ENCODE measurements at regions not wholly inside any gene's neighbourhood (a gene's known extent, or its start where the extent isn't known, plus 50 kb on each side); places are given as distances from the start of the nearest gene placed in this dataset.

- H3K27ac ChIP-seq = no peak overlapping the region
Observed at GRCh38 chrX:39946822-39947221, 150.9 kb downstream of the BCOR start.

DNA sequence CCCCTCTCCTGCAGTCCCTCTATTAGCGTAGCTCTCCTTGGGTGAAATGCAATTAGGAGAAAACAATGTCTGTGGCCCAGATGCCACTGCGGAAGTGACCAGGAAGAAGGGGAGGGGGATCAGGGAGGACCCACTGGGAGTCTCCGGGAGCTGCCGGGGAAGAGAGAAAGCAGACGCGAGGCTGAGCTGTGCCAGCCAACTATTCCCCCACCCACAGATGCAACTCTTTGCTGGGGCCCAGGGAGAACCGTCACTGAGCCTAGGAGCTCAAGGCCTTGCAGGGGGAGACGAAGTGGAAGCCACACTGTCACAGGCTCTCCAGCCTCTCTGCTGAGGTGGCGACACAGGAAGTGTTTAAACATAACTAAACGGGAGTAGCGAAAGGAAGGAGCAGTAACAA is 149.2 kb downstream of the BCOR start:
- H3K27ac ChIP-seq = no peak overlapping the region
- DNase-seq (ENCODE audit: low read depth, low spot score) = no peak

More at GRCh38 chrX:39946822-39947221, 150.9 kb downstream of the BCOR start:
- DNase-seq (ENCODE audit: low read depth, low spot score) = no peak

DNA sequence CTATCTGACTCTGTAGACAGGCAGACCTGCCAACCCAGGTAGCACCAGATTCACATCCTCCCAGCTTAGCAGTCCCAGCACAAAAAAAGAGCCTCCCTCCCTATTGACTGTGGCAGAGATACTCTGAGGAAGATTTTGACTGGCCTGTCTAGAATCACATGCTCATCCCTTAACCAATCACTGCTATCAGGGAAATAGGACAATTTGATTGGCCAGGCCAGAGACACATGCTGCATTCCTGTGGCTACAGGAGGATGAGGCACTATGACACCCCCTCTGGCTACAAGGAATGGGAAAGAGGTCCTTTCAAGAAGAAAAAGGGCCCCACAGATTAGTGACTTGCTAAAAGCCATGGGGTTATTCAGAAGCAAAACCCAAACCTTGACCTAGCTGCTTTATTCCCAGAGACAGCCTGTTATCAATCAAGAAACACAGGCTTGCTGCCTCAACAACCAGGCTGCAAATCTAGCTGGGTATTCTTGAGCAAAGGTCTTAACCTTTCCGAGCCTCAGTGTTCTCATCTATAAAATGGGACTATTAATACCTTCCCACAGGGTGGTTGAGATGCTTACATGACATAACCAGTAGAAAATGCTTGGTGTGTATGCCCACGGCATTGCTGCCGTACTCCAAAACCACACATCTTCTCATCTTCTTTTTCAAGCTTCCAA is 147.6 kb downstream of the BCOR start:
- DNase-seq (ENCODE audit: low read depth, low spot score) = no peak
- no peak overlapping the region for H3K27ac ChIP-seq

- no peak for DNase-seq (ENCODE audit: low read depth, low spot score)
- no peak overlapping the region for H3K27ac ChIP-seq
Observed at GRCh38 chrX:39952989-39953388, 144.8 kb downstream of the BCOR start.

DNA sequence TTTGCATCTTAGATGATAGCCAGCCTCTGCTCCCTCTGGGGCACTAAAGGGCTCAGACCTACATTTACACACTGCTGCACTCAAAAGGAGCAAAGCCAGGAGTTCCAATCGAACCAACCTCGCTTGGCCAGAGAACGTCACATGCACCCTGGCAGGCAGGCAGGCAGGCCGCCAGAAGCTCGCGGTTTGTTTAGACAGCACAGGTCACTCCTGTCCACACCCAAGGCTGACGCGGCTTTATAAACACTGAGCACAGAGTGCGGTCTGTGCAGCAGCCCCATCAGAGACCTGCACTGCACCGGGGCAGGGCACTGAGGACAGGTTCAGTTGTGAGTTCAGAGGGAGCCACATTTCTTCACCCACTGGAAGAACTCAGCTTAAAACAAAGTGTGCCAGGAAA is 143.9 kb downstream of the BCOR start:
- DNase-seq (ENCODE audit: low read depth, low spot score) = peak; percentile 67
- peak overlapping the region; percentile 49 for H3K27ac ChIP-seq

- peak overlapping the region; percentile 49 for H3K27ac ChIP-seq
- no peak for DNase-seq (ENCODE audit: low read depth, low spot score)
Observed at GRCh38 chrX:39954851-39955250, 142.9 kb downstream of the BCOR start.

DNA sequence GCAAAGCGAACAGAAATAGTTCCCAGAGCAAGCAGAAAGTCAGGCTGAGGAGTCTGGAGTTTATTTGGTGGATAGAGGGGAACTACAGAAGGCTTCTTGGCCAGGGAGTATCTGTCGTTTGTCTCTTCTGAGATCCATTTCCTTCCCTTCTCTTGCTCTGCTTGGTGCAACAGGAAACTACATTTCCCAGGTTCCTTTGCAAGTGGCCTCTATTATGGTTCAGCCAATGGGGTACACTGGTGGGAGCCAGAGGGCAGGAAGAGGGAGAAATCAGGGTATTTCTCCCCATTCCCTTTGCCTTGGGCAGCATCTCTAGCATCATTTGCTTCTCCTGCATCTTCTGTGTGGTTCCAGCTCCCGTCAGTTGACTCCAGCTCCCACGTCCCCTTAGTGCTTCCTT is 142.1 kb downstream of the BCOR start:
- DNase-seq (ENCODE audit: low read depth, low spot score) = no peak
- peak overlapping the region; percentile 49 for H3K27ac ChIP-seq

- DNase-seq (ENCODE audit: low read depth, low spot score) = no peak
- no peak overlapping the region for H3K27ac ChIP-seq
Observed at GRCh38 chrX:39956803-39957394, 140.9 kb downstream of the BCOR start.

- no peak for DNase-seq (ENCODE audit: low read depth, low spot score)
- H3K27ac ChIP-seq = peak overlapping the region; percentile 15
Observed at GRCh38 chrX:39957816-39958566, 139.8 kb downstream of the BCOR start.

GRCh38 chrX:39958850-39959249 is 138.9 kb downstream of the BCOR start:
- DNase-seq (ENCODE audit: low read depth, low spot score) = no peak
- H3K27ac ChIP-seq = no peak overlapping the region

DNA sequence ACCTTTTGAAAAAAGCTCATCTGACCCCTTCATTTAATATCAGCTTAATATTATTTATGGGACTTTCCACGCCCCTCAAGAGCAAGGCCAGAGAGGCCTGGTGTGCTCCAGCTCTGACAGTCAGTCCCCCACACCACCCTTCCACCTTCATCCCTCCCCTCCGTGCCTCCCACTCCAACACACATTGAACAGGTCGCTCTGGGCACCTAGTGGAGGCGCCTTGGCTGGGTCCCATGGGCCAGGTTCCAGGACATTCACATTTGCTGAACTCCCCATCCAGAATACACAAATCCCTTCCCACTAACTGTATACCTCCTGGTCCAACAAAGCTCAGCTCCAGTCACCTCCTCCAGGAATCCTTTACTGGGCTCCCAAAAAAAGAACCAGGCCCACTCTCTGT is 137.5 kb downstream of the BCOR start:
- no peak for DNase-seq (ENCODE audit: low read depth, low spot score)

DNA sequence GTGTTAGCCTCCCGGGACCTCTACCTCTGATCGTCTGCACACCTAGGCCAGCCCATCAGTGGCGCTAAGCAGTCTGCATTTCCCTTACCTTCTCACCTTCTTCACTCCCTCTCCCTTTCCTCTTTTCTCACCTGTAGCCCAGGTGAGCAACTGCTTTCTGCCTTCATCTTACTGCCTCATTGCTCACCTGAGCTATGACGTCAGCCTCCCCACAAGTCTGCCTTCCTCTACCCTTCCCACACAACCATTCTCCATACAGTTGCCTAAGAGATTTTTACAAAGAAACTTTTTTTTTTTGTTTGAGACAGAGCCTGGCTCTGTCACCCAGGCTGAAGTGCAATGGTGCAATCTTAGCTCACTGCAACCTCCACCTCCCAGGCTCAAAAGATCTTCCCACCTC is 136.3 kb downstream of the BCOR start:
- H3K27ac ChIP-seq = no peak overlapping the region
- DNase-seq (ENCODE audit: low read depth, low spot score) = no peak

More for the DNA sequence above, 137.5 kb downstream of the BCOR start:
- H3K27ac ChIP-seq = no peak overlapping the region

GRCh38 chrX:39965051-39965573 is 132.6 kb downstream of the BCOR start:
- no peak for DNase-seq (ENCODE audit: low read depth, low spot score)
- no peak overlapping the region for H3K27ac ChIP-seq

DNA sequence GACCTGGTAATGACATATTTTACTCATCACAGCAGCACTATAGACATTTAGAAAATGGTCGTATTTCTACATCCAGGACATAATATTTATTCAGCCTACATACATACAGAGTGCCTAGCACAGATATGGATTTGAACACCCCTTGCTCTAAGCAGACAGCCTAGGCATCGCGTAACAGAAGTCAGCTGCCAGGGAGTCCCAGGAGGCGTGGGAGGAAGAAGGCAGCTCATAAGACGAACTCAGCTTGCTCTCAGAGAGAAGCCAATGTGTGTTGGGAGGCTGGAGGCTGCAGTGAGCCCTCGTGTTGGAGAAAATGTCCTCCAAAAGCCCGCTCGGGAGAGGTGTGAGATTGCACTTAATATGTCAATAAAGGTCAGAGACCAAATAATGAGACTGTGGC is 131.6 kb downstream of the BCOR start:
- DNase-seq (ENCODE audit: low read depth, low spot score) = no peak

DNA sequence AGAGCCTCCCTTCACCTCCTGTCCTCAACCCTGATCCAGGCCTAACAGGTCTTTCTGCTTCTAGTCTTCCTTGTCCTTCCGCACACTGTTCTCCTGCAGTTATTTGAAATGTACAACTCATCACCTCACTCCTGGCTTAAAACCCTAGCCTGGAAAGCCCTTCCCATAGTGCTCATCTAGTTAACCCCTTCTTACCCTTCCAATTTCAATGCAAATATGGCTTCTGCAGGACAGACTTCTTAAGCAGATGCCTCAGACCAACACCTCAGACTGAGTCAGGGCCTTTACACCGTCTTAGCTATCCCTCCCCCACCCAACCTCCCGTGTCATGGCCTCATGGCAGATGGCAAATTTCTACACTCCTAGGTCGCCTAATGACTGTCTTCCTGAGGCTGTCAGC is 130.4 kb downstream of the BCOR start:
- DNase-seq (ENCODE audit: low read depth, low spot score) = no peak
- H3K27ac ChIP-seq = no peak overlapping the region

More for the DNA sequence above, 131.6 kb downstream of the BCOR start:
- H3K27ac ChIP-seq = no peak overlapping the region

- H3K27ac ChIP-seq = no peak overlapping the region
- no peak for DNase-seq (ENCODE audit: low read depth, low spot score)
Observed at GRCh38 chrX:39969099-39969818, 128.5 kb downstream of the BCOR start.

DNA sequence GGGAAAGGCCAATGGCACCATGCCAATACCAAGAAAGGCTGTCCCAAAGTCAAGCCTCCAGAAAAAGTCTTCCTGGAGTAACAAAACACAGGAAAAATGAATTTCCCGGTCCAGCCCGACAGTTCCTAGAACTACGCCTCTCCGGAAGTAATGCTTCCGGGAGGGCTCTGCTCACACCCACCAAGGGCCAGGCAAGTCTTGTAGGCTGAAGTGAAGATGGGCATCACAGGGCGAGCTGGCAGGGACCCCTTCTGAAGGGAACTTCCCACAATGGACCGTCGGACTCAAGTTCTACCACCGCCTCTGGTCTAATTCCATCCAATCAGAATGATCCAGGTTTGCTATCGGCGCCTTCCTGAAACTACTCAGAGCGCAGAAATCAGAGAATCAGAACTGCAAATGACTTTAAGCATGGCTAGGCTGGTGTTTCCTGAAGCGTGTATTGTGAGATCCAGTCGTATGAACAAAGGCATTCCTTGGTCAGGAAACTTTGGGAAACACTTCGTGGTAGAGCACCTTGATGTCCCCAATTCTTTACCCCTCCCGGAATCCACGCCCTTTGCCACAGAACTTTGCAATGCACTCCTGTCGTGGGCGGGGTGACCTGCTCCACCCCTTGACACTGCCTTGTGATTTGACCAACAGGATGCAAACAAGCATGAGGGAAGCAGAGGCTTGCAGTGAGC is 127.8 kb downstream of the BCOR start:
- H3K27ac ChIP-seq = no peak overlapping the region
- DNase-seq (ENCODE audit: low read depth, low spot score) = no peak

DNA sequence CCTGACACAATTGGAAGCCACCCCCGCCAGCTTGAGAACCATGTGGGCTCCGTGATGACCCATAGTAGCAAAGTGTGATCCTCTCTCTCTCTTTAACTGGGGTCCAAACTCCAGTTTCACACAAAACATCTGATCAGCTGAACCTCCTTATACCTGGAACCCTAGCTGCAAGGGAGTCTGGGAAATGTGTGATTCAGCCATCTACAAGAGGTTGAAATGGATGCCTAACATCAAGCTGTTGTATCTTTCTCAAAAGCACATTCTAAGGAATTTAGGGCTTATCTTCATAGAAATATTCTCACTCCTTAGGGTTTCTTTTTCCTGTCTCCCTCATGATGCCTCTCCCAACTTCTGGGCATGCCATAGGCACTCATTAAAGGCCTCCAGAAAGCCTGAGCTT is 126.0 kb downstream of the BCOR start:
- no peak for DNase-seq (ENCODE audit: low read depth, low spot score)
- H3K27ac ChIP-seq = no peak overlapping the region

- no peak overlapping the region for H3K27ac ChIP-seq
- no peak for DNase-seq (ENCODE audit: low read depth, low spot score)
Observed at GRCh38 chrX:39972340-39972739, 125.4 kb downstream of the BCOR start.

- no peak overlapping the region for H3K27ac ChIP-seq
- DNase-seq (ENCODE audit: low read depth, low spot score) = no peak
Observed at GRCh38 chrX:39973810-39974209, 123.9 kb downstream of the BCOR start.
